IMR-90 (cell line): ENCODE measurements at regions not wholly inside any gene's neighbourhood (a gene's known extent, or its start where the extent isn't known, plus 50 kb on each side); places are given as distances from the start of the nearest gene placed in this dataset.

Experiments
- CHD1 ChIP-seq: IDR thresholded peaks from 2 replicates; pipeline ENCODE4 v1.6.1; 2012; ENCODE audit warnings: low read depth, low read length, improper control_type of control experiment
- MAFK ChIP-seq: IDR thresholded peaks from 2 replicates; pipeline ENCODE4 v1.6.1; 2012; ENCODE audit warnings: low read depth, low read length, improper control_type of control experiment
- POLR2A ChIP-seq: IDR thresholded peaks from 2 replicates; pipeline ENCODE4 v1.6.1; 2012; ENCODE audit warnings: mild to moderate bottlenecking, low read depth, low read length
- RFX5 ChIP-seq: IDR thresholded peaks from 2 replicates; pipeline ENCODE4 v1.8.0; 2012; ENCODE audit warnings: low read depth, mild to moderate bottlenecking, low read length, moderate library complexity
- TF ChIP-seq, protein P1 (sequence below): conservative IDR thresholded peaks from 2 replicates; pipeline ENCODE4 v1.5.1; 2012; ENCODE audit warnings: mild to moderate bottlenecking, low read depth, low read length, improper control_type of control experiment
- TF ChIP-seq, protein P2 (sequence below): fragments of 150-350 bp; IDR thresholded peaks from 2 replicates; pipeline ENCODE4 v1.6.1; 2016; ENCODE audit warnings: low read depth, mild to moderate bottlenecking, low read length, moderate library complexity, borderline replicate concordance
- TF ChIP-seq, protein P3 (sequence below): fragments of 150-350 bp; IDR thresholded peaks from 2 replicates; pipeline ENCODE4 v1.6.1; 2017; ENCODE audit warnings: mild to moderate bottlenecking, antibody characterized with exemption, low read length, low read depth

DNA sequence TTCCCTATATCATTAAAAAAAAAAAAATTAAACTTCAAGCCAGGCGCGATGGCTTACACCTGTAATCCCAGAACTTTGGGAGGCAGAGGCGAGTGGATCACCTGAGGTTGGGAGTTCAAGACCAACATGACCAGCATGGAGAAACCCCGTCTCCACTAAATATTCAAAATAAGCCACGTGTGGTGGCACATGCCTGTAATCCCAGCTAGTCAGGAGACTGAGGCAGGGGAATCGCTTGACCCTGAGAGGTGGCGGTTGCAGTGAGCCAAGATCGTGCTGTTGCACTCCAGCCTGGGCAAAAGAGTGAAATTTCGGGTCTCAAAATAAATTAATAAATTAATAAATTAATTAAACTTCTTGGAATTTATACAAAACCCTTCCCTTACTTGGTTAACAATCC, 358.6 kb upstream of the CDH9 start:
- no peak for TF ChIP-seq CHD1
- TF ChIP-seq, protein P1, sequence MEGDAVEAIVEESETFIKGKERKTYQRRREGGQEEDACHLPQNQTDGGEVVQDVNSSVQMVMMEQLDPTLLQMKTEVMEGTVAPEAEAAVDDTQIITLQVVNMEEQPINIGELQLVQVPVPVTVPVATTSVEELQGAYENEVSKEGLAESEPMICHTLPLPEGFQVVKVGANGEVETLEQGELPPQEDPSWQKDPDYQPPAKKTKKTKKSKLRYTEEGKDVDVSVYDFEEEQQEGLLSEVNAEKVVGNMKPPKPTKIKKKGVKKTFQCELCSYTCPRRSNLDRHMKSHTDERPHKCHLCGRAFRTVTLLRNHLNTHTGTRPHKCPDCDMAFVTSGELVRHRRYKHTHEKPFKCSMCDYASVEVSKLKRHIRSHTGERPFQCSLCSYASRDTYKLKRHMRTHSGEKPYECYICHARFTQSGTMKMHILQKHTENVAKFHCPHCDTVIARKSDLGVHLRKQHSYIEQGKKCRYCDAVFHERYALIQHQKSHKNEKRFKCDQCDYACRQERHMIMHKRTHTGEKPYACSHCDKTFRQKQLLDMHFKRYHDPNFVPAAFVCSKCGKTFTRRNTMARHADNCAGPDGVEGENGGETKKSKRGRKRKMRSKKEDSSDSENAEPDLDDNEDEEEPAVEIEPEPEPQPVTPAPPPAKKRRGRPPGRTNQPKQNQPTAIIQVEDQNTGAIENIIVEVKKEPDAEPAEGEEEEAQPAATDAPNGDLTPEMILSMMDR = no peak
- TF ChIP-seq, protein P2, sequence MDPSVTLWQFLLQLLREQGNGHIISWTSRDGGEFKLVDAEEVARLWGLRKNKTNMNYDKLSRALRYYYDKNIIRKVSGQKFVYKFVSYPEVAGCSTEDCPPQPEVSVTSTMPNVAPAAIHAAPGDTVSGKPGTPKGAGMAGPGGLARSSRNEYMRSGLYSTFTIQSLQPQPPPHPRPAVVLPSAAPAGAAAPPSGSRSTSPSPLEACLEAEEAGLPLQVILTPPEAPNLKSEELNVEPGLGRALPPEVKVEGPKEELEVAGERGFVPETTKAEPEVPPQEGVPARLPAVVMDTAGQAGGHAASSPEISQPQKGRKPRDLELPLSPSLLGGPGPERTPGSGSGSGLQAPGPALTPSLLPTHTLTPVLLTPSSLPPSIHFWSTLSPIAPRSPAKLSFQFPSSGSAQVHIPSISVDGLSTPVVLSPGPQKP = no peak
- TF ChIP-seq, protein P3, sequence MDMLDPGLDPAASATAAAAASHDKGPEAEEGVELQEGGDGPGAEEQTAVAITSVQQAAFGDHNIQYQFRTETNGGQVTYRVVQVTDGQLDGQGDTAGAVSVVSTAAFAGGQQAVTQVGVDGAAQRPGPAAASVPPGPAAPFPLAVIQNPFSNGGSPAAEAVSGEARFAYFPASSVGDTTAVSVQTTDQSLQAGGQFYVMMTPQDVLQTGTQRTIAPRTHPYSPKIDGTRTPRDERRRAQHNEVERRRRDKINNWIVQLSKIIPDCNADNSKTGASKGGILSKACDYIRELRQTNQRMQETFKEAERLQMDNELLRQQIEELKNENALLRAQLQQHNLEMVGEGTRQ = no peak
- TF ChIP-seq POLR2A = no peak
- TF ChIP-seq MAFK = no peak
- no peak for TF ChIP-seq RFX5
